Stimulated activated CD4-positive, alpha-beta T cell treated with anti-CD3 and anti-CD28 coated beads, Interleukin-12 subunit alpha, Interleukin-12 subunit beta, amount 100 ng/mL, for 48 hours (primary cell): ENCODE measurements at regions not wholly inside any gene's neighbourhood (a gene's known extent, or its start where the extent isn't known, plus 50 kb on each side); places are given as distances from the start of the nearest gene placed in this dataset.

Experiments
- DNase-seq, 3 donors: peaks; one replicate each; pipeline ENCODE4 v3.0.0-alpha.2; 2020; ENCODE audit warnings: low read depth in 2 of 3, low spot score in 1 of 3

DNA sequence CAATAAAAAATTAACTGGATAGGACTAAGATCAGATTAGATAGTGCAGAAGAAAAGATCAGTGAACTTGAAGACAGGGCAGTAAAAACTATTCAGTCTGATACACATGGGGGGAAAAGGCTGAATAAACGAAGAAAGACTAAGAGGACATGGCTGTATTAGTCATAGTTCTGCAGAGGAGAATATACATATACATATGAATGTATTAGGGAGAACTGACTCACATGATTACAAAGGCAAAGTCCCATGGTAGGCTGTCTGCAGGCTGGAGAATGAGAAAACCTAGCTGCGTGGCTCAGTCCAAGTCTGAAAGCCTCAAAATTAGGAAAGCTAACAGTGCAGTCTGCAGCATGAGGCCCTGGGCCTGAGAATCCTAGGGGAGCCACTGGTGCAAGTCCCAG lies 98.2 kb upstream of the GNAO1 start:
- DNase-seq: no peak

DNA sequence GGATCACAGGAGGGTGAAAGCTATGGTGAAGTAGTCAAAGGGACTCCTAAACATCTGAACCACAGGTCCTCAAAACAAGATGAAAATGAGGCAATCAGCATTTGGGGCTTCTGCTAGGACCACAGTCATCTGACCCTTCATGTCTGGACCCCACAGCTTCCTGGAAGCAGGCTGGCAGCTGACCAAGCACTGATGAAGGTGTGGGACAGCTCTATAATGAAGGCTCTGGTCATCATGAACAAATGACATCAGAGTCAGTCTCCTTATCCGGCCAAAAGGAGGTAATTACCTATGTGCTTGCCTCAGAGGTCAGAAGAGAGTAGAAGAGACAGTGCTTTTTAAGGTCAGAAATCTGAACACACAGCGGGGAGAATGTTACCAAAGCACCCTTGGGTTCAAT lies 101.2 kb upstream of the GNAO1 start:
- no peak for DNase-seq

DNA sequence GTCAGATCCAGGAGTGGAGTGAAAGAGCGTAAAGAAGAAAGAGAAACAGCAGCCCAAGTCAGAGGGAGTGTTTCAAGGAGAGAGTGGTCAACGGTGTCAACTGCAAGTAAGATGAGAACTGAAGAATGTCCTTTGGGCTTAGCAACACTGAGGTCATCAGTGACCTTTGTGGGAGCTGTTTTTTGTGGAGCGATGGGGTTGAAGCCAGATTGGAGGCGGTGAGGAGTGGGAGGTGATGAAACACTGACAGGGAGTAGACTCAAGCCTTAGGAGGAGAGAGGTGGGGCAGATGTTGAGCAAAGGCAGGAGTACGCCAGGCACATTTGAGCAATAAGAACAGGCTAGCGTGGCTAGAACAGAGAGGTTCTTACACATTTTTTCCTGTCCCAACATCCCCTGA lies 103.7 kb upstream of the GNAO1 start:
- no peak for DNase-seq

DNA sequence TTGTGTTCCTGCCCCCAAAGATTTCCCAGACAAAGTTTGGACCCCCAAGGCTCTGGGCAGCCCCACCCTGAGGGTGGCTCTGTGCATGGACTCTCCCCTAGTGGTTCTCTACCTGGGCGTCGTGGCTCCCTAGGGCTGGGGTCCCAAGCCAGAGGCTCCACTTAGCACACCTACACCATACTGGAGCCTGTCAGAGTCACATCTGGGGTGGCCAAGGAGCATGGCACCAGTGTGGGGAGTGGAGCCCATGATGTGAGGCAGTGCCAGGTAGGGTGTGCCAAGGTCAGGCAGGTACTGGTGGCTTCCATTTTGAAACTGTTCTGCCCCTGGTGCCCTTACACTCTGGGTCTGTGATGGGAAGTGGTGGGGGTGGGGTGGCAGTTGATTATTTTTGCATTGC lies 109.9 kb upstream of the GNAO1 start:
- no peak for DNase-seq

DNA sequence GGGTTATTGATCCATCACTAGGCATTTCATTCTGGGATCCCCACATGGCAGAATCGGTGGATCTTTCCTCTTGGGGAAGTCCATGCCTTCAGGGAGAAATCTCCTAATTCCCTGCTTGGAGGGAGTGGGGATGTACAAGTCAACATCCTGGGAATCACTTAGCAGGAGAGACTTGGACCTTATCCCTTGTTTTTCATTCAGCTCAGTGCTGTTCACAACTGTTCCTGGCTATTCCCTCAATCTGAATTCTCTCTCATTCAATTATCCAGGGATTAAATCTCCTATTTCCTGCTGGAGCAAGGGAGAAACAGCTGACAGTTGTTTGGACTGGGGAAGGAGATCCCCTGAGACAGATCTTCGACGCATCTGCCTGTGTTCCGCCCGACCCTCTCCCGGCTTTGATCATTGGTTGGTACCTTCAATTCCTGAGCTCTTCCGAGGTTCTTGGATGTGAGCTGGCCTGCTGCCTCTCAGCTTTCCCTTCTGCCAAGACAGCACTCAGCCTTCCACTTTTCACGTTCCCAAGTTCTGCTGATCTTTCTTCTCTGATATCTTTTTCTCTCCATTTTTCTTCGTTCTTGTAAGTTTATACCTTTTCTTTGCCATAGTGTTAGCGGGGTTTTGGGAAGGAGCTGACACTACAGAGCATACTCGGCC lies 115.4 kb upstream of the GNAO1 start:
- no peak for DNase-seq

DNA sequence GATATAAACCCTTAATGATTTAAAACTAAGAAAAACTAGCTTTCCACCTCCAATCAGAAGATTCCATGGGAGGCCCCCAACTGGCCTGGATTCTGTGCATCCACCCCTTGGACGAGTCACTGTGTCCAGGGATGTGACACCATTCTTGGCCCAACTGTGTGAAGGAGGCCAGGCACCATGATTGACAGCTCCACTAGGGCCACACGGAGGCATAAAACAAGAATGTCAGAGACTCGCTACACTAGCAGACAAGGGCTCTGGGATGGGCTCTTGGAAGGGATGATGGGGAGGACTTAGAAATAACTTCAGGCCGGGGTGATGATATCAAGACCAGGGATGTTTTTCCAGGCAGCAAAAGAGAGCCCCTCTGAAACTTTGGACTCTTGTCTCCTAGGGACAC lies 117.8 kb upstream of the GNAO1 start:
- no peak for DNase-seq

DNA sequence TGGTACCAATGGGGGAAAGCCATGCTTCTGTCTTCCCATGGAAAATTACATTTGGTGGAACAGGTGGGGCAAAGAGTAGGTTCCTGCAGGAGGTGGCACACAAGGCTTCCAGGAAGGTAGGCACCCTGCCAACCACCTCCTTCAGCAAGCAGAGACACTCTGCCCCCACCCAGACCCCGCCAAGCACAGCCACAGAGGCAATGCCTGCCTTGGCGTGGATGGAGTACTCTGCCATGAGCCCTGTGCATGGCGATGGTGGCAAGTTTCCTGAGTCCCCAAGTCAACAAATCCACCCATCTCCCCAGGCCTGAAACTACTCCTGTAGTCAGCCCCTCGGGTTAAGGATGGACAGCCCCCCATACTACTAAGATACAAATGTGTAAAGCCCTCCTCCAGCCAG lies 119.2 kb upstream of the GNAO1 start:
- no peak for DNase-seq

DNA sequence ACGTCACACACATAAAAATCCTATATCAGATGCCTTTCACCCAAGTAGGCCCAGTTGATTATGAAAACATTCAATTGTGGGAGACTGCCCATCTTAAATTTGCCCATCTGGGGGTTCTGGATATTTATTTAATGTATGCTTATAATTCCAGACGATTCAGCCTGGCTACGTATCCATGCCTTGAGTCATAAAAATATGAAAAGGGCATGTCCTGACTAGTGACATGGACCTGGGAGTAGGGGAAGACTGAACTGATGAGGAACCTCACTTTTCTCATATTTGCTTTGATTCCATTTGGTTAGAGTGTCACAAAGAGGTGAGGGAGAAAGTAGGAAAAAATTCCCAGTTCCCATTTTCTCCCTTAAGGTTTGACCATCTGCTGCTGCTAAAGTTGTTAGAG lies 122.5 kb upstream of the GNAO1 start:
- DNase-seq: no peak

DNA sequence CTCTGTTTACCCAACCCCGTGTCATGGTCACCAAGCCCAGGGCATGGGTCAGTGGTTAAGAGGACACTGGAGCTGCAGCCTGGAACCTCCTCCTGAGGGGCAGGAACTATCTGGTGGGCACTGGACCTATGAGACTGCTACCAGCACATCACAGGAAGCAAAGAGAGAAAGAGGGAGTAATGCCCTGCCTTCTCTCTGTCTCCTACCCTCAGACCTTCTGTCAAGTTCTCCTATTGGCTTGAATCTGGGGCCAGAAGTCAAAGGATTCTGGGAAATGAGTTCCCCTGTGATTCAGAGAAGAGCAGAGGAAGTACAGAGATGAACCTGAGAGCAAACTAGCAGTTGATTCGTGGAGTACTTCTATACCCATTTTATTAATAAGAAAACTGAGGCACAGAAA lies 123.0 kb upstream of the GNAO1 start:
- DNase-seq: no peak

DNA sequence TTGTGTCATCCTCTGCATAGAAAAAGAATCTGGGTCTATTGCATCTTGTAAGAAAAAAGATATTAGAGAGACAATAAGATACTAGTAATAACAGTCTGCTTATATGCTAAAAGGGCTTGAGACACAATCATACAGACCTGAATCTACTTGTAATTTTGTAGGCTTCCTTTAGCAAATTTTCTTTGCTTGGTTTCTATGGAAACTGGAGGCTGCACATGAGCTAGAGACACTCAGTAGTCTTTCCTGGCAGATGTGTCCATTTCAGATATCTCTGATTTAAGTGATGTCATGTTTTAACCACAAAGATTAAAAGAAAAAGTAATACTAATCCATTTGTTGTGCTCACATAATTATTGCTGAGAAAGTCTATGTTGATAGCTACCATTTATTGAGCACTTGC lies 123.9 kb upstream of the GNAO1 start:
- no peak for DNase-seq

DNA sequence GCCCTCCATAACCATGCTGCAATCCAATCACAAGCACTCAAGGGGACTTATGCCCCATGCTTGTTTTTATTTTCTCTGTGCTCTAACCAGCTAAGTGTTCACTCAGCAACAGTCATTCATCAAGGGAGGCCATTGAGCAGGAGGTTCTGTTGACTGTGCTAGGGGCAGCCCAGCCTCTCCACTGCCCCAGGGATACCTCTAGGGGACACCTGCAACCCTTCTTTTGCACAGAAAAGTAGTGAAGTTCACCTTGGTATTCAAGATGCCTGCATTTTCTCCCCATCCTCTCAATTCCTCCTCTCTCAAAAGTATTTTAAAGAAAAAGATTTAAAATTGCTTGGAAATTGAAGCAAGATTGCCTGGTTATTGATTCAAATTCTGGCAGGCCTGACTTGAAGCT lies 124.7 kb upstream of the GNAO1 start:
- no peak for DNase-seq

DNA sequence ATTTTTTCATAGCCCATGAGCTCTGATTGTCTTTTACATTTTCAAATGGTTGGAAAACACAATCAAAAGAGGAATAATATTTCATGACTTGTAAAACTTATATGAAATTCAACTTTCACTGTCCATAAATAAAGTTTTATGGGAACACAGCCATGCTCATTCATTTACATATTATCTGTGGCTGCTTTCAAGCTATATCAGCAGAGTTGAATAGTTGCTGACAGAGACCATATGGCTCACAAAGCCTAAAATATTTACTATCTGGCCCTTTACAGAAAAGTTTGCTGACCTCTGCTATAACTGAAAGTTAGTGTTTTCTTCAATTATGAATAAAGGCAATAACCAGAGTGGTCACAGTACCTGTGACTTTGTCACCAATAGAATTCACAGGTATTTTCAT lies 128.2 kb upstream of the GNAO1 start:
- no peak for DNase-seq

DNA sequence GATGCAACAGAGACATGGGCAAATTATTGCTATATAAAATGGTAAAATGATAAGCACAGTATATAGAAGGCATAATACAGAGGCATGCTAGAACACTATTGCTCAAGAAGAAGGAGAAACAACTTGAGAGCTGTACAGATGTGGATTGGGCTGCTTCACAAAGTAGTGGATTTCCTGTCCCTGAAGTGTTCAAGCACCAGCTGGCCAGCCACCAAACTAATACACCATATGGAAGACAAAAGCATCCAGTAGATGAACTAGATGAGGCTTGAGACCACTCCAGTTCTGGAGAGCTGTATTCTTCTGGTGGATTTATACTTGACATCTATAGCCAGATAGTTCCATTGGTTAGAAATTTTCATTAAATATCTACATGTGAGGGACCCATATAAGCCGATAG lies 134.1 kb upstream of the GNAO1 start:
- no peak for DNase-seq

DNA sequence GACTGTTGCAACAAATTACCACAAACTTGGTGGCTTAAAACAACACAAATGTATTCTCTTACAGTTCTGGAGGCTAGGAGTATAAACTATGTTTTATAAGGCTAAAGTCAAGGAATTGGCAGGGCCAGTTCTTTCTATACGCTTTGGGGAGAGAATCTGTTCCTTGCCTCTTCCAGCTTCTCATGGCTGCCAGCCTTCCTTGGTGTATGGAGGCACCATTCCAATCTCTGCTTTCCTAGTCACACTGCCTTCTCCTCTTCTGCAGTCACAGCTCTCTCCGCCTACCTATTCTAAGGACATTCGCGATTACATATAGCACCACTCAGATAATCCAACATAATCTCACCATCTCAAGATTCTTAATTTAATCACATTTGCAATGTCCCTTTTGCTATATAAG lies 140.4 kb upstream of the GNAO1 start:
- DNase-seq: no peak

DNA sequence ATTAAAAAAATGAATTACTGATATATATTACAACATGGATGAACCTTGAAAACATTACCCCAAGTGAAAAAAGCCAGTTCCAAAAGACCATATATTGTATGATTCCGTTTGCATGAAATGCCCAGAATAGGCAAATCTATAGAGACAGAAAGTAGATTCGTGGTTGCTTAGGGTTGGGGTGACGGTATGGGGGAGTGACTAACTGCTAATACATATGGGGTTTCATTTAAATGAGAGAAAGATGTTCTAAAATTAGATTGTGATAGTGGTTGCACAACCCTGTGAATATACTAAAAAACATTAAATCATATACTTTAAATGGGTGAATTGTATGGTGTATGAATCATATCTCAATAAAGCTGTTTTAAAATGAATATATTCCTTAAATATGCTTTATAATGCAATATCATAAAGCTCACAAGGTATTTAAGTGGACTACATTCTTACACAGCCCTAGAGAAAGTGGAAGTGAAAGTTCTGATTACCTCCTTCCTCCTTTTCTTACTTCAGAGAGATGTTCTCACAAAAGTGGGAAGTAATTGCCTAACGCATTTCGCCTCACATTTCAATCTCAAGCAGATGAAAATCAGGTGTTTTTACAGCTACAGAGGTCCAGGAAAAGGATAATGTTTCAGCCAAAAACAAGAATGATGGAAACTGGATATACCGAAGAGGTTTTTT lies 142.7 kb upstream of the GNAO1 start:
- no peak for DNase-seq

DNA sequence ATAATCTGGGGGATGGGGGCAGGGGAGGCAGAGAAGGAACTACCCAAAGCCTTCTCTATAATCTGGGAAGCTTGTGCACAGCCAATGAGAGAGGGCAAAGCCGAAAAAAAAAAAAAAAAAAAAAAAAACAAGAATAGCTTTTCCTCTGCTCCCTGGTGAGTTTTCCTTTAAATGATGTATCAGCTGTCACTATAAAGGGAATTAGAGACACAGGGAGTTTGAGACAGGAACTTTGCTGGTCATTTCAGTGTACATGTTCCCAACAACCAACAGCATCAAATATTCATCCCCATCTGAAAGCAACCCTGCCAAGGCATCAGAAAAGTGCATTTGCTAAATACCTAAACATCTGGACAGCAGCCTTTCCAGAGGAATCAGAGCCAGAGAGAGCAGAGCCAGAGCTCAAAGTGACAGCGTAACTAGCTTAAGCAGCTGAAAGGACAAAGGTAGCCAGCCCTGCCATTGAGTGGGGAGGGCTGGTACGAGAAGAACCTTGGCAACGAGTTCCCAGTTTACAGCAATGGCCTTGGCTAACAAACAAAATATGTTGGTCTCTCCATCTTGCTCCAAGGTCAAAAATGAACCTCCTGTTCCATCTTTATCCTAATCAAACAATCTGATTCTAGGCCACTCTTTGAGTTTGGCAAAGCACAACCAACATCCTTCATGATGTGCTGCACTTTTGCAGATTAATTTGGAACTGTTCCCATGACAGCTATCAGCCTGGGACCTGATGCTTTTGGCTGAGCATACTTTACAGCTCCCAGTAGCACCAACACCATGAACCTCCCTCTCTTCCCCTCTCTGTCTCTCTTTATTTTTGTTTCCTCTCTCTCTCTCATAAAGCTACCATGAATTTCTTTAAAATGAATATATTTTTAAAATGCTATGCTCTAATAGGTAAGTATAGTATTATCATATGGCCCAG lies 143.7 kb upstream of the GNAO1 start:
- DNase-seq: no peak

DNA sequence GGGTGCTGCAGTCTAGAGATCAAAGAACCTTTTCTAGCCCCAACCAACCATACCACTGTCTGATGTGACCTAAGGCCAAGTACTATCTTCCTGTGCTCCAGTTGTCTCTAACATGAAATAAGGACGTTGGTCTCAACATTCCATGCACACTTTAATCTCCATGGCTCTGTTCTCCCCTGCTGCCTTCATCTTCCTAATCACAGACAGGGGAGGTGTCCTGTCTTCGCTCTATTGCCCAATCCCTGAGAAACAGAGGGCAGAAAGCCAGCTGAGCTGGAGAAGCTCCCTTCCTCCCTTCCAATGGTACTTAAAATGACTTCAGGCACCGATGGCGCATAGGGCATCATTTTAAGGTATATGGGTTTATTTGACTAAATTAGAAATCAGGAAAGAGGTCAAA lies 148.9 kb upstream of the GNAO1 start:
- DNase-seq: no peak

DNA sequence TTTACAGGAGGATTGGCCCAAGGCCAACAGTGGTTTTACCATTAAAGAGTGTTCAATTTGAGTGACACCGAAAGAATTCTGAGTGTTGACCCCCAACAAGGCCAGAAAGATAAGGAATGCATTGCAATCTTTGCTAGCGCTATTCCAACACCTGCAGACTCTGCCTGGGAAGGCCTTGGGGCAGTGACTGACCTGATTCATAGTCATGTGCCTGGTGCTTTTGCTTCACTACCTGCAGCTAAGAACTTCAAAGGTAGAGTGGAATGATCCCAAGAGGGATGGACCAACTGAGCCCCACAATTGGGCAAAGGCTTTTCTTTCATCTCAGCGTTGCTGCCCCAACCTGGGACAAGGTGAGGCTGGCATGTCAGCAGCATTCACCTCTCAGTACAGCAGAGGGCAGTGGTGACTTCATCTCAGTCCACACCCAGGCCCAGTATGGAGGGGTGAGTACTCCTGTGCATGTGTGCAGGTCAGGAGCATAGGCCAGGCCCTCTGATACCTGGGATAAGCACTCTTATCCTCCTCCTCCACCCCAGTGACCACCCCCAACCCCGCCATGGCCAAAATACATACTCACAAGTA lies 149.6 kb upstream of the GNAO1 start:
- peak in 2 of 3 donors; percentile 10 to 12 for DNase-seq

DNA sequence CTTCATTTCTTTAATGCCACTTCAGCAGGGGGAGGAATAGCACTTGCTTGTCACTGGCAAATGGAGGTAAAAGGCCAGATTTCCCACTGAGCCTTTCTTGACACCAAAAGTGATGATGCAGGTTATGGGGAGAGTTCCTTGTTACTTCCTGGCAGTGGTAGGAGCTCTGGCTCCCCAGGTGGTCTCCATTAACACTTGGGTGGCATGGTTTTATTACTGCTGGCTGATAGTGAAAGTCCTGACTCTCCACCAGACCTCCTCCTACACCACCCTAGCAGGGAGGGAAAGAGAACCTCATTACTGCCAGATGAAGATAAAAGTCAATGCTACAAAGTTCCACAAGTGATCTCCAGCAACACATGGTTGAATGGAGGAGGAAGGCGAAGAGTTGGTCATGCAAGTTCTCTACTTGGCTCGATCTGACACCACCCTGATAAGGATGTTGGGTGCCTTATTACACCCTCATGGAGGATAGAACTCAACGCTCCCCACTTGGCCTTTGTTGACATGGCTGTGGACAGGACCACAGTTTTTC lies 152.7 kb upstream of the GNAO1 start:
- DNase-seq: no peak

DNA sequence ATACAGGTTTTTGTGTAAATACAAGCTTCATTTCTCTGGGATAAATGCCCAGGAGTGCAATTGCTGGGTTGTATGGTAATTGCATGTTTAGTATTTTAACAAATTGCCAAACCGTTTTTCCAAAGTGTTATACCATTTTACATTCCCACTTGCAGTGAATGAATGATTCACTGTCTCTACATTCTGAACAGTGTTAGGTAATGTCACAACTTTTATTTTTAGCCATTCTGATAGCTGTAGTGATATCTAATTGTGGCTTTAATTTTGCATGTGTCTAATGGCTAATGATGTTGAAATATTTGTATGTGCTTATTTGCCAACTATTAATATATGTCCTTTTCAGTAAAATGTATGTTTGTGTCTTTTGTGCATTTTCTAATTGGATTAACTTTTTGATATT lies 156.9 kb upstream of the CES5A start:
- no peak for DNase-seq

DNA sequence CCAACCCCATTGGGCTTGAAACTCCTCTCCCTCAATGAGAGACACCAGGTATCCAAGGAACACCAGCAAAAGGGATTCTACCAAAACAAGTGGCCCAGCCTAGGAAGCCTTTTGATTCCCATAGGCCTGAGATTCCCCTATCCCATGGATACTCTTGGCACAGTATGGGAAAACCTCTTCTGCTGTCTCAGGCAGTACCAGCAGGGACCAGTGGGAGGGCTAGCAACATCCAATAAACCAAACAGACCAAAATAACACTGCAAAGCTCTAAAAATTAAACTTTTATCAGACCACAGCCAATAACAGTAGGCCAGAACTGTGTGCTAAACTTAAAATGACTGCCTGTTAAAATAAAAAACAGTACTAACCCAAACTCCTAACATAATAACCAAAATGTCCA lies 153.9 kb upstream of the CES5A start:
- DNase-seq: no peak

DNA sequence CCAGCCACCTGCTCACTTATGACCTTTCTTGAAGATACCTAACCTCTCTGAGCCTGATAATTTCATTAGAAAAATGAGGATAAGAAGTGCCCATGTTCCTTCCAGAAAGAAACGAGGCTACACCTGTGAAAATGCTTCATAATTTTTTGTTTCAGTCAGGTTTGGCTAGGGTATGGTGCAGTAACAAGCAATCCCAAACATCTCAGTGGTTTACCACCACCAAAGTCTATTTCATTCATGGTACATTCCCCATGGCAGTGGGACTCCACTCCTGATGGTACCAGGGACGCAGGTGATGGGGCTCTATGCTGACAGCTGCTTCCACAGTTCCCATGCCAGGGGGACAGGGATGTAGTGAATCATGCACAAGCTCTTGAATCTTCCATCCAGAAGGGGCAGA lies 147.6 kb upstream of the CES5A start:
- DNase-seq: no peak
